Stimulated activated naive CD8-positive, alpha-beta T cell treated with anti-CD3 and anti-CD28 coated beads, Interleukin-15, Interleukin-2, amounts not matched to agents 100 ng/mL and 50 ng/mL, for 24 hours (primary cell): ENCODE measurements at regions not wholly inside any gene's neighbourhood (a gene's known extent, or its start where the extent isn't known, plus 50 kb on each side); places are given as distances from the start of the nearest gene placed in this dataset.

ENCODE experiments used
- H3K27ac Mint-ChIP-seq: one replicate; pipeline ENCODE4 v1.8.0; 2021; ENCODE audit warnings: mild to moderate bottlenecking, mixed read lengths
- H3K27me3 Mint-ChIP-seq: one replicate; pipeline ENCODE4 v1.8.0; 2021; ENCODE audit warnings: mixed read lengths
- H3K36me3 Mint-ChIP-seq: one replicate; pipeline ENCODE4 v1.8.0; 2021; ENCODE audit warnings: low read depth, mixed read lengths
- H3K4me1 Mint-ChIP-seq: one replicate; pipeline ENCODE4 v1.8.0; 2021; ENCODE audit warnings: low read depth, mixed read lengths
- H3K4me3 Mint-ChIP-seq: one replicate; pipeline ENCODE4 v1.8.0; 2021; ENCODE audit warnings: mild to moderate bottlenecking, mixed read lengths
- H3K9me3 Mint-ChIP-seq: one replicate; pipeline ENCODE4 v1.8.0; 2021; ENCODE audit warnings: mixed read lengths

DNA sequence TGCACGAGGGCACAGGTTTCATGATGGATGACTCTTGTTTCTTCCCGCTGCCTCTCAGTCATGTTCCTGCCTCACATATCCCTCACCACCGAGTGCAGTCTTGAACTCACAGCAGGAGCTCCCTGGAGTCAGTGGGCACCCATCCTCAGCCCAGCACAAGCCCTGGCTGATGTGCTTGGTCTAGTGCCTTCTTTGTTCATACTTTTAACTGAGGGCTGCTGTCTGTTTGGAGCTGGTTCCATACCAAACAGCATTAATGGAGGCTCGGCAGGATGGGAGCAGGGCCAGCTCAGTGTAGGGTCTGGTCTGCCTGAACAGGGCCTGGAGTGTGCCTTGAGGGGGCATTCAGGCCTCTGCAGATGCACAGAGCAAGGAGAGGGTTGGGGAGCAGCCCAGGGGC is 54.5 kb upstream of the GLI2 start:
- no peaks in the 10 kb centered on the region for H3K4me1 Mint-ChIP-seq
- H3K27ac Mint-ChIP-seq = no peak overlapping the region
- H3K4me3 Mint-ChIP-seq = no peak overlapping the region
- H3K27me3 Mint-ChIP-seq = peaks cover 8% of the 10 kb centered on the region
- H3K36me3 Mint-ChIP-seq = no peaks in the 10 kb centered on the region
- no peaks in the 10 kb centered on the region for H3K9me3 Mint-ChIP-seq

DNA sequence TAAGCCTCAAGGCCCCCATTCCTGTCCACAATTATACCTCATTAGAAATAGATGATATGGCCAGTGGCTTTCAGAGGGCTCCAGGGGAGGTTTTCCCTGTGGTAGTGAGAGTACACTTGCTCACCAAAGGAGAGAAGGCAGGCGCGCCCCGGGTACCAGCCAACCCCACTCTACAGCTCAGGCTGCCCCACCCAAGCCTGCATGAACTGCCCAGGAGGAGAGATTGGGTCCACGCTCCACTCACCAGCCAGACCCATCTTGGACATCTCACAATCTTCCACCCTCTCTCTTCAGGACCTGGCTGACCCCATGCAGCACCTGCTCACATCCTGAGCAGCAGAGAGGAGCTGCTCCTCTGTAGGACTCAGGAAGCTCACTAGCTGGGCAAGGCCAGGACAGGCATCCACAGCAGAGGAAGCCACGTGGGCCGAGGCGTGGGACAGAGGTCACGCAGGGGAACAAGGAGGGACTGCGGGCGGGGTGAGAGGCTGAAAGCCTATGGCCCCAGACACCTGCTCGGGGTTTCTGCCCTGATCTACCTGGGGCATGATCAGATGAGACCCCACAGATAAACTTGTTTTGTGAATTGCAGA is 53.9 kb upstream of the GLI2 start:
- peaks cover 2% of the 10 kb centered on the region for H3K27me3 Mint-ChIP-seq
- no peak overlapping the region for H3K4me3 Mint-ChIP-seq
- no peaks in the 10 kb centered on the region for H3K36me3 Mint-ChIP-seq
- H3K9me3 Mint-ChIP-seq = no peaks in the 10 kb centered on the region
- H3K4me1 Mint-ChIP-seq = no peaks in the 10 kb centered on the region
- no peak overlapping the region for H3K27ac Mint-ChIP-seq

DNA sequence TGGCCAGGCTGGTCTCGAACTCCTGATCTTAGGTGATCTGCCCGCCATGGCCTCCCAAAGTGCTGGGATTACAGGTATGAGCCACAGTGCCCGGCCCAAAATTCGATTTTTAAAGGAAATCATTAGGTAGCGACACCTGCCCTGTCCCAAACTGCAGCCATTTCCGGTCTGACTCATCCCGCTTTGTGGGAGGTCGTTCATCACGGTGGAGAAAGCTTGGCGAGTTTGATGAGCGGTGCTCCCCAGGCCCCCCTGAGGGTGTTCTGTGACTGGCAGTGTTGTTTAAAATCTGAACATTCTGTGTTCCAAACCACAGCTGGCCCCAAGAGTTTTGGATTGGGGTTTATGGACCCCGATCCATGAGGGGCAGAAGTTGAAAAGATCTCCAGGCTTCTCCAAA is 53.0 kb upstream of the GLI2 start:
- Mint-ChIP-seq H3K27ac (no peak overlapping the region), H3K4me3 (no peak overlapping the region), H3K36me3 (no peaks in the 10 kb centered on the region), H3K9me3 (no peaks in the 10 kb centered on the region), H3K27me3 (no peaks in the 10 kb centered on the region), H3K4me1 (no peaks in the 10 kb centered on the region)

DNA sequence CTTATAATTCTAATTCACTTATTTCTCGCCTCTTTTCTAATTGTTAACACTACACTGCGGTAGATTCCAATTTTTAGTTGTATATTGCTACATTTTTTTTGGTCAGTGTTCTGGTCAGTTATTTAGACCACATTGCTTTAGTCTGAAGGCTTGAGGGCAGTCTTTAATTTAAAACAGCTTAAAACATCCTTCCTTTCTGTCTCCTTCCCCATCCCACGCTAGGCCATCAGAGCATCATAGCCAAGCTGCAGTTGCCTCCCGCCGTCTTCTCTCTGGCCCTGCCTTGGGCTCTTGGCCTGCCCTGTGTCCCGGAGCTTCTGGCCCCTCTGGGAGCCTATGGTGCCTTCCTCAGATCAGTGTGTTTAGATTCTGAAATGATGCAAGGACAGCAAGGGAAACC is 52.6 kb upstream of the GLI2 start:
- H3K27me3 Mint-ChIP-seq = no peaks in the 10 kb centered on the region
- H3K27ac Mint-ChIP-seq = no peak overlapping the region
- H3K4me1 Mint-ChIP-seq = no peaks in the 10 kb centered on the region
- no peaks in the 10 kb centered on the region for H3K9me3 Mint-ChIP-seq
- H3K36me3 Mint-ChIP-seq = no peaks in the 10 kb centered on the region
- no peak overlapping the region for H3K4me3 Mint-ChIP-seq

DNA sequence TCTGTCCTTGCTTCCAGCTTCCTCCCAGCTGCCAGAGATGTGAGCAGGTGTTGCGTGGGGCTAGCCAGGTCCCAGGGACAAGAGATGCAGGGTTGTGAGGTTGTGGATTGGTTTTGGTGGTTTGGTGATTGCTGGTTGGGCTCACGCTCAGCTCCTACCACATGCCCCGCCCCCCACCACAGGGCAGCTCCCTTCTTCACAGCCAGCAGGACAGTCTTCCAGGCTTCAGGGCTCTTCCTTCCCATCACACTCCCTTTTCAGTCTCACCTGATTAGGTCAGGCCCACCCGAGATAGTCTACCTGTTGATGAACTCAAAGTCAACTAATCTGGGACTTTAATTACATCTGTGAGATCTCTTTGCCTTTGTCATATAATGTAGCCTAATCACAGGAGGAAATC is 52.0 kb upstream of the GLI2 start:
- H3K4me3 Mint-ChIP-seq = no peak overlapping the region
- no peaks in the 10 kb centered on the region for H3K4me1 Mint-ChIP-seq
- no peaks in the 10 kb centered on the region for H3K27me3 Mint-ChIP-seq
- H3K27ac Mint-ChIP-seq = no peak overlapping the region
- H3K9me3 Mint-ChIP-seq = no peaks in the 10 kb centered on the region
- H3K36me3 Mint-ChIP-seq = no peaks in the 10 kb centered on the region

DNA sequence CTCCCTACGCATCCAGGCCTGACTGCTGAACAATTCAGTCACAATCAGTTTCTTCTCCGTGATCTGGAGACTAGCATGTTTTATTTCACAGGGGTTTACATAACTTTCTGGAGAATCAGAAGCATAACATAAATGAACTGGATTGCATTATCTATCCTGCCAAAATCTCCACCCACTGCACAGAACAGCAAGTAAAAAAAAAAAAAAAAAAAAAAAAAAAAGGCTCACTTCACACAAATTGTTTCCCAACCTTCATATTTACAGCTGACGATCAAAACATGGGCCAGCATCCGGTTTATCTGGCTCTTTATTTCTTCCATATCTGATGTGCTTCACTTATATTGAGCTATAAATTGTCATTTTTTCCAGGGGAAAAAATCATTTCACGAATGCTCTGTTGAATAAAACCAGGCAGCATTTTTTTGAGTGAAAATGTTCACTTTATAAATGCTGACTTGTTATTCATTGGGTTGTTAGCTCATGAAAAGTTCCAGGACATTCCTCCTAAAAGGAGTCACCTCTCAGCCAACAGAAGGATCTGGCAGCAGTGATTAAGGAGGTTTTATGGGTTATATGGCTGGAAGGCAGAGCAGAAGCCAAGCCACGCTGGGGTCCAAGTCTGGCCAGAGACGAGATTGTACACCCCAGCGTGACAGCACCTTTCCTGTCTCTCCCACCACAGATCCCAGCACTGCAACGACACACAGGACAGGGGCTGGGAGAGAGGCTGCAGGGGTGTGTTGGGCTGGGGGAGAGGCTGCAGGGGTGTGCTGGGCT is 51.2 kb upstream of the GLI2 start:
- H3K27me3 Mint-ChIP-seq = peaks cover 5% of the 10 kb centered on the region
- no peaks in the 10 kb centered on the region for H3K36me3 Mint-ChIP-seq
- no peak overlapping the region for H3K4me3 Mint-ChIP-seq
- H3K9me3 Mint-ChIP-seq = no peaks in the 10 kb centered on the region
- H3K4me1 Mint-ChIP-seq = no peaks in the 10 kb centered on the region
- H3K27ac Mint-ChIP-seq = no peak overlapping the region

DNA sequence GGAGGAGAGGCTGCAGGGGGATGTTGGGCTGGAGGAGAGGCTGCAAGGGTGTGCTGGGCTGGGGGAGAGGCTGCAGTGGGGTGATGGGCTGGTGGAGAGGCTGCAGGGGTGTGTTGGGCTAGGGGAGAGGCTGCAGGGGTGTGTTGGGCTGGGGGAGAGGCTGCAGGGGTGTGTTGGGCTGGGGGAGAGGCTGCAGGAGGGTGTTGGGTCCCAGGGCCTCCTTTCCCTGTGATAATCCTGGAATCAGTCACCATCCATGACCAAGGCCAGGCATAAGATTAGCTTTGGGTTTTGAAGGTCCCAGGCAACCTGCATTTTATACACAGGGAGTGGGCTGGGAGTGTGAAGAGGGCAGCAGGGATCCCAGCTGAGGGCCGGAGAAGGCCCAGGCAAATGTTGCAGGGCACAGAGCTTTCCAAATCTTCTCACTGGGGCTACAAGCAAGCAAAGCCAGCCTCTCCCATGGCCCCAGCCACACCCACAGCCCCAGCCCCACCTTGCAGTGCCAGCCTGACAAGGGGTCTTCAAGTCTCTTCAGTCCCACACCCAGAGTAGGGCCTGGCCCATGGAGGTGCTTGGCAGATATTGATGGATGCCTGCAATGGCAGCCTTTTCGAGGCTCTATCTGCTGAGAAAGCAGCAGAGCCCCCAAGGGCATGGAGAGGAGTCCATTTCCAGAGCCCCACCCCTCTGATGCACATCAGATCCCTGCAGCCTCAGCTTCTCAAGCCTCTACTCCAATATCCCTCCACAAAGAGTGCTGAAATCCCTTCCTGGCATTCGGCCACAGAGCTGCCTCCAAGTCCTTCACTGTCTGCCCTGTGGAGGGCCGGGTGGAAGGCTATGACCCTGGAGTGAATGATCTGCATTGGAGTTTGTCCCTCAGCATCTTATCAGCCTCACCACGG is 50.3 kb upstream of the GLI2 start:
- Mint-ChIP-seq H3K4me3 (no peak overlapping the region), H3K9me3 (no peaks in the 10 kb centered on the region), H3K27ac (no peak overlapping the region), H3K27me3 (peaks cover 11% of the 10 kb centered on the region), H3K36me3 (no peaks in the 10 kb centered on the region), H3K4me1 (no peaks in the 10 kb centered on the region)
